OCI-LY7 (cell line): ENCODE measurements at regions not wholly inside any gene's neighbourhood (a gene's known extent, or its start where the extent isn't known, plus 50 kb on each side); places are given as distances from the start of the nearest gene placed in this dataset.

ENCODE experiments used
- CTCF ChIP-seq: fragments of 200-600 bp; sonication (generic); conservative IDR thresholded peaks from 2 replicates; pipeline ENCODE4 v1.5.1; 2014; ENCODE audit warnings: mild to moderate bottlenecking, antibody characterized with exemption, low read length, moderate library complexity, mixed read lengths
- EZH2phosphoT487 ChIP-seq: fragments of 200-600 bp; sonication (generic); IDR thresholded peaks from 2 replicates; pipeline ENCODE4 v1.6.1; 2018; ENCODE audit warnings: low read depth, borderline replicate concordance, mild to moderate bottlenecking, mixed run types, antibody characterized with exemption, low read length, moderate library complexity, mixed read lengths

DNA sequence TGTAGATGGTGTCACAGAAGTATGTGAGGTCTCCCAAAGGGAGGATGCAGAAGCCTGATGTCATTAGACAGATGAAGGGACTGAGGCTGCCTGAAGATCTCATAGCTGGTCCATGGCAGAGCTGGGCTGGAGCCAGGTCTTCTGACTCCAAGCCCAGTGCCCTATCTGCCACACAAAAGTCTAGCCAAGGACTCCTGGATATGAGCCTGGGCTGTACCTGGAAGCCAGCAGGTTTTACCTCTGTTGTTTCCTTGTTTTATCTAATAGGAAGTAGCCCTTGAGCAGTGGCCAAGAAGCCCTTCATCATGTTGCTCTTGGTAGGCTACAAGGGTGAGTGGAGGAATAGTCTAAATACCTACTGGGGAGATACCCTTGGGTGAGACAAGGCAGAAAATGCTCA lies 74.4 kb upstream of the SLC44A3 start:
- no peak for TF ChIP-seq CTCF
- no peak for TF ChIP-seq EZH2phosphoT487
